ENCODE measurements at regions not wholly inside any gene's neighbourhood (a gene's known extent, or its start where the extent isn't known, plus 50 kb on each side); places are given as distances from the start of the nearest gene placed in this dataset.

DNA sequence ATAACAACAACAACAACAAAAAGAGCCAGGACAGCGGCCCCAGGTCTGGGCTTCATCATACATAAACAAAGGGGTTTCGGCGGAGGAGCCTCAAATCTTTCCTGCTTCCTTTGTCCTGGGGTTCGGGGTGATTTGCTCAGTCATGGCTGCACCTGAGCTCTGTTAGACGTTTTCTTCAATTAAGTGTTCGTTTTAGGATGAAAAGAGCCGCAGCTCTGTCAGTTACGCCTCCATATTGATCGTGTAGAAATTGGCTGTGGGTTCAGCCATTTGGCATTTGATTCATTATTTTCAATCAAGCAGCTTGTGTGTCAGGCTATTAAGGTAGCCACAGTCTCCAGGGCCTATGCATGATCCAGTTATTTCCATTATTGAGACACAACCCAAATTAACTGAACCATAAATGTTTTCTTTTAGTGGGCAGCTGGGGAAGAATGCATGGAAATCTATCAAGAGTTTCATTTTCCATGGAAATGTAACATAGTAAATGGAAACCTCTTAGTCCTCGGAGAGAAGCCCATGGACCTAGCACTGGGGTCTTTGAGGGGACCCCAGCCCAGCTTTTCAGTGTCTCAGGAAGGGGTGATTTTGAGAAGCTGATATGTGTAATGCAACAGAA lies 370.0 kb upstream of the C1orf174 start:
- TF ChIP-seq TAF1 (IDR thresholded peaks at IDR 0.05; ENCODE audit: low read depth, low read length) (no peak), POLR2AphosphoS5 (IDR thresholded peaks at IDR 0.05; ENCODE audit: low read depth, low read length) (no peak)
